HG03095 (cell line): ENCODE measurements at regions not wholly inside any gene's neighbourhood (a gene's known extent, or its start where the extent isn't known, plus 50 kb on each side); places are given as distances from the start of the nearest gene placed in this dataset.

Experiments
- ATAC-seq: cut with Tn5 transposase; IDR thresholded peaks from one replicate; pipeline ENCODE4 v1.9.1; 2021; ENCODE audit warnings: moderate library complexity; ENCODE audit not compliant: unreplicated experiment

GRCh38 chr14:78071016-78071549 lies 99.1 kb upstream of the NRXN3 start:
- no peak for ATAC-seq

DNA sequence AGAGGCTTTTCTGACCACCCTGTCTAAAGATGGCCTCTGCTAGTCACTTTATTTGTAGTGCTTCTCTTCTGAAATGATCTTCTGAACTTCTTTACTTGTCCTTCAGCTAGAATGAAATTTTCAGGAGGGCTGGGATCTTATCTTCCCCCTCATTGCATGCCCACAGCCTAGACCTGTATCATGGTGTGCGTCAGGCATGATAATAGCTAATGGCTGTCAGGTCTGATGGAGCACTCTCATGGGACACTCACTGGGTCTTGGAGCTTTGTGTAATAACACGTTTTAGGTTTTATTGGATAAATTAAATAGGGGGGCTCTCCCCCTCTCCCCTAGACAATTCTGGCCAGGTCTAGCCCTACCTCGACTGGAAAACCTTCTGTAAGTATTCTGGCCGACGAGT lies 97.1 kb upstream of the NRXN3 start:
- ATAC-seq: no peak

- ATAC-seq: no peak
Measured at GRCh38 chr14:78074561-78074960, 95.6 kb upstream of the NRXN3 start.

- ATAC-seq: no peak
Measured at GRCh38 chr14:78075033-78075432, 95.1 kb upstream of the NRXN3 start.

DNA sequence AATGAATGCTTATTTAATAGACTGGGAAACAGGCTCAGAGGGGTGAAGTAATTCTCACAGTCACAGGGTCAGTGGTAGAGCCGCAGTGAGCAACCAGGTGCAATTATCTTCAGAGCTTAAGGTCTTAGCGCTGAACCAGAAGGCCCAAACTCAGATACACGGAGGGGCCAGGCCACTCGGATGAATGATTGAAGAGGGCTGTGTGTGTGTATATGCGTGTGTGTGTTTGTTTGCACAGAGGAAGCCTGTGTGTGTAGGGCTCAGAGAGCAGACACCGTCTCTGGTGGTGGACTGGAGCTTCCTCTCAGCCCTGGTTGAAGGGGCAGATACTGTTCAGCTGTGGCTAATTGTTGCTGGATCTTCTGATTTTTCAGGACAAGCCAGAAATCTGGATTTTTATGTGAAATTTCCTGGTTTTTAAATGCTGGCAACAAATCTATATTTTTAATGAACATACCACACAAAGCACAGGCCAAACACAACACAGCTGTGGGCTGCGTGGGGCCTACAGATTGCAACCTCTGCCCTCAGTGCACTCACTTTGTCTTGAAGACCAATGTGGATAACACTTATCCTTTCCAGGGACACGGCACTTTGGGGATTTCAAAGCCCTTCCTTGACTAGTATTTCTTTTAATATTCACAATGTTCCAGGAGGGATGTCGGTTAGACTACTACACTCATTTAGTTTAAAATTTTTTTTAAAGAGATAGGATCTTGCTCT lies 94.5 kb upstream of the NRXN3 start:
- ATAC-seq: no peak

GRCh38 chr14:78081245-78081644 lies 88.9 kb upstream of the NRXN3 start:
- no peak for ATAC-seq

GRCh38 chr14:78083837-78084236 lies 86.3 kb upstream of the NRXN3 start:
- ATAC-seq: no peak

GRCh38 chr14:78086342-78086741 lies 83.8 kb upstream of the NRXN3 start:
- no peak for ATAC-seq

GRCh38 chr14:78088916-78089315 lies 81.3 kb upstream of the NRXN3 start:
- no peak for ATAC-seq

DNA sequence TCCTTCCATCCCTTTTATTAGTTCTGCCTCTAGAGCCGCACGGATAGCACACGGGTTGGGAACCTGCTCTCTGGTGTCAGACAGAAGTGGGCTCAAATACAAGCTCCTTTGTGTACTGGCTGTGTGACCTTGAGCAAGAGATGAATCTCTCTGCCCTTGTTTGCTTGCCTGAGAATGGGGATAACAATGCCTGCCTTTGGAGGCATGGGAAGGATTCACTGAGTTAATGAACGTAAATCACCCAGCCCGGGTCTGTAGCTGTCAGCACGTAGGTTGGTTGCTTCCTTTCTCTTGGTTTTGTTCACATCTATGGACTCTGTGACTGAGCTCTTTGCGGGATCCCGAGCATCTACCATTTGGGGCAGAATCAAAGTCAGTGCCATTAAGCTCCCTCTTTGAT lies 79.3 kb upstream of the NRXN3 start:
- no peak for ATAC-seq

DNA sequence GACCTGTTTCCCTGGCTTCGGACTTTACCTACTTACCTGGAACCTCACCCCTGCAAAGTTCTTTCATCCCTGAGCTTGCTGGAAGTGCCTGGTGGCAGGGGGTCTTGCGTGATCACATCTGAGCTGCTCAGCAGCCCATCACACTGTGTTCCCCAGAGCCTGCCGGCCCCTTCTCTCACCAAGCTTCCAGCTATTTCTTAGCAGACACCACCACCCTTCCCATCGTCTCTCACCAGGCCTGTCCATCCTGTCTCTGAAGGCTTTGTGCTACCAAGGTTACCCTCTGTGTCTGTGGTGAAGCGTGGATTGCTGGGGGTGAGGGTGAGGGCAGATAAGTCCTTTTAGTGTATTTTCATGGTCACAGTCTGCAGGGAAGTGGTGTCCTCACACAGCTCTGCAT lies 78.8 kb upstream of the NRXN3 start:
- no peak for ATAC-seq

DNA sequence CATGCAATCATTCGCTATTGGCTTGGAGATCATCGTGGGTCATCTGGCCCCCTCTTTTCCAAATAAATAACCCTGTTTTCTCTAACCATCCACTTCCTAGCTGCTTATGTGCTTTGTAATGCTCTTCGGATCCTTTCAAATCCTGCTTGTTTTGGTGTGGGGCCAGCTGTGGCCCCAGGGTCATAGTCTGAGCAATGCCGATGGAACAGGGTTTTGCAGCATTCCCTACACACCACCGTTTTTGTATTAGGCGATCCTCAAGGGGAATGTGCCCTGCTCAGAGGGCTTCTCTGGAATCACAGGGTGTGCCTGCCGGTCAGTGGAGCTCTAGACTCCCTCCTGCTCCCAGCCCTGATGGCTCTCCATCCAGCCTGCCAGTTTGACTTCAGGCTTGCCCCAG lies 78.1 kb upstream of the NRXN3 start:
- no peak for ATAC-seq

DNA sequence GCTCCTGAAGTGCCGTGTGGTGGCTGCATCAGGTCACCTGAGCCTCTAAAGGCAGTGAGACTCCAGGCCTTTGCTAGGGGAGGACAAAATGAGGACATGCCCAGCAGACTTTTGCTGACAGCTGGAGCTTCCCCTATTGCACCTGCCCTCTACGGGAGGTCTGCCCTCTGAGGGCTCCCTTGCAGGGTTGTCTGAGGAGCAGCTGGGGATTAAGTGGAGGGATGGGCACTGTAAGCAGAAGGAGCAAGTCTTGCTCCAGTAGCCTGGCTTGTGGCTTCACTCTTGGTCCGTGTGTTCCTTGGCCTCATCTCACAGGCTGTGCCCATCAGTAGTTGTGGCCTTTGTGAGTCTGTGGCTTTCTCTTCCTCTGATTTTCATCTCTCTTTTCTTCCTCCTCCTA lies 66.9 kb upstream of the NRXN3 start:
- no peak for ATAC-seq

DNA sequence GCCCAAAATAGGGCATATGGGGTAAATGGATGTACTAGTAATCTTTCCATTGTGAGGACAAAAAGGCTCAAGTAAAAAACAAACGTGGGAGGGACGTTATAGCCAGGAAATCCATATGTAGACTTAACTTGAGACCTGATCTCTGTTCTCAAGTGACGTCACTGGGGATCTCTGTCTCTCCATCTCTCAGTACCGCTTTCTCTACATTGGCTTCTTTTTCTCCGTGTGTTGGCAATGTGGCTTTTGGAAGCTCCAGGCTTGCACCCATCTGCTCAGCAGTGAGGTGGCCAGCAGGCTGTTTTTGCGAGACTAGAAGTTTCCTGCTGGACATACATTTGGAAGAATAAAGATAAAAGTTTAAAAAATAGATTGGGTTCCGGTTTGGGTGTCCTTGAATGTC lies 66.0 kb upstream of the NRXN3 start:
- no peak for ATAC-seq

GRCh38 chr14:78104655-78105054 lies 65.5 kb upstream of the NRXN3 start:
- no peak for ATAC-seq

GRCh38 chr14:78106381-78106780 lies 63.8 kb upstream of the NRXN3 start:
- no peak for ATAC-seq

GRCh38 chr14:78107166-78107565 lies 63.0 kb upstream of the NRXN3 start:
- no peak for ATAC-seq

- ATAC-seq: no peak
Measured at GRCh38 chr14:78119440-78119839, 50.7 kb upstream of the NRXN3 start.
